ENCODE measurements at regions not wholly inside any gene's neighbourhood (a gene's known extent, or its start where the extent isn't known, plus 50 kb on each side); places are given as distances from the start of the nearest gene placed in this dataset.

- TF ChIP-seq FOXP2 (optimal IDR thresholded peaks at IDR 0.05; ENCODE audit: borderline replicate concordance, extremely low read depth, extremely low read length, insufficient read depth) (no peak), REST (IDR thresholded peaks at IDR 0.05; ENCODE audit: insufficient read depth in 1 of 2, low read depth in 2 of 2, low read length in 2 of 2) (no peak), TAF1 (IDR thresholded peaks at IDR 0.05; ENCODE audit: borderline replicate concordance, insufficient read depth, low read length) (no peak), POLR2AphosphoS5 (IDR thresholded peaks at IDR 0.05; ENCODE audit: low read depth, low read length) (no peak), SIN3A (IDR thresholded peaks at IDR 0.05; ENCODE audit: borderline replicate concordance, insufficient read depth, low read length) (no peak)
Observed at GRCh38 chr16:61309386-61309785, 726.9 kb downstream of the CDH8 start.

GRCh38 chr16:61306204-61306603 is 730.0 kb downstream of the CDH8 start:
- TF ChIP-seq TAF1 (IDR thresholded peaks at IDR 0.05; ENCODE audit: borderline replicate concordance, insufficient read depth, low read length) = no peak
- no peak for TF ChIP-seq SIN3A (IDR thresholded peaks at IDR 0.05; ENCODE audit: borderline replicate concordance, insufficient read depth, low read length)
- TF ChIP-seq FOXP2 (optimal IDR thresholded peaks at IDR 0.05; ENCODE audit: borderline replicate concordance, extremely low read depth, extremely low read length, insufficient read depth) = no peak
- TF ChIP-seq REST (IDR thresholded peaks at IDR 0.05; ENCODE audit: insufficient read depth in 1 of 2, low read depth in 2 of 2, low read length in 2 of 2) = no peak
- no peak for TF ChIP-seq POLR2AphosphoS5 (IDR thresholded peaks at IDR 0.05; ENCODE audit: low read depth, low read length)

- TF ChIP-seq POLR2AphosphoS5 (IDR thresholded peaks at IDR 0.05; ENCODE audit: low read depth, low read length) = no peak
- TF ChIP-seq TAF1 (IDR thresholded peaks at IDR 0.05; ENCODE audit: borderline replicate concordance, insufficient read depth, low read length) = no peak
- no peak for TF ChIP-seq FOXP2 (optimal IDR thresholded peaks at IDR 0.05; ENCODE audit: borderline replicate concordance, extremely low read depth, extremely low read length, insufficient read depth)
- no peak for TF ChIP-seq SIN3A (IDR thresholded peaks at IDR 0.05; ENCODE audit: borderline replicate concordance, insufficient read depth, low read length)
- TF ChIP-seq REST (IDR thresholded peaks at IDR 0.05; ENCODE audit: insufficient read depth in 1 of 2, low read depth in 2 of 2, low read length in 2 of 2) = no peak
Observed at GRCh38 chr16:61296814-61297213, 739.4 kb downstream of the CDH8 start.

- TF ChIP-seq SIN3A (IDR thresholded peaks at IDR 0.05; ENCODE audit: borderline replicate concordance, insufficient read depth, low read length) = no peak
- no peak for TF ChIP-seq FOXP2 (optimal IDR thresholded peaks at IDR 0.05; ENCODE audit: borderline replicate concordance, extremely low read depth, extremely low read length, insufficient read depth)
- TF ChIP-seq TAF1 (IDR thresholded peaks at IDR 0.05; ENCODE audit: borderline replicate concordance, insufficient read depth, low read length) = no peak
- no peak for TF ChIP-seq REST (IDR thresholded peaks at IDR 0.05; ENCODE audit: insufficient read depth in 1 of 2, low read depth in 2 of 2, low read length in 2 of 2)
- TF ChIP-seq POLR2AphosphoS5 (IDR thresholded peaks at IDR 0.05; ENCODE audit: low read depth, low read length) = no peak
Observed at GRCh38 chr16:61296305-61296704, 739.9 kb downstream of the CDH8 start.

GRCh38 chr16:61295311-61295710 is 740.9 kb downstream of the CDH8 start:
- no peak for TF ChIP-seq REST (IDR thresholded peaks at IDR 0.05; ENCODE audit: insufficient read depth in 1 of 2, low read depth in 2 of 2, low read length in 2 of 2)
- TF ChIP-seq POLR2AphosphoS5 (IDR thresholded peaks at IDR 0.05; ENCODE audit: low read depth, low read length) = no peak
- no peak for TF ChIP-seq SIN3A (IDR thresholded peaks at IDR 0.05; ENCODE audit: borderline replicate concordance, insufficient read depth, low read length)
- no peak for TF ChIP-seq TAF1 (IDR thresholded peaks at IDR 0.05; ENCODE audit: borderline replicate concordance, insufficient read depth, low read length)
- TF ChIP-seq FOXP2 (optimal IDR thresholded peaks at IDR 0.05; ENCODE audit: borderline replicate concordance, extremely low read depth, extremely low read length, insufficient read depth) = no peak

Data from PFSK-1 (cell line).